K562 (cell line): ENCODE measurements at regions not wholly inside any gene's neighbourhood (a gene's known extent, or its start where the extent isn't known, plus 50 kb on each side); places are given as distances from the start of the nearest gene placed in this dataset.

Experiments used
- ATAC-seq: fragments of 200-7000 bp; cut with Tn5 transposase; 3 replicates; pipeline ENCODE4 v1.9.1; 2020; ENCODE audit warnings: moderate library complexity
- BruUV-seq: library from RNA; stranded (reverse); fragments of 400-500 nt; replicated peaks from 2 replicates; lab custom pipeline; 2021; lab: Mats Ljungman, UMichigan
- CTCF ChIA-PET: fragments of 300-600 bp; formaldehyde crosslinking; extraction: SDS; loops from one replicate; lab custom pipeline; 2021; ENCODE audit warnings: low intra/inter-chr PET ratio; lab: Yijun Ruan, JAX
- POLR2A ChIA-PET: fragments of 300-600, 350-650 bp; sonication (Branson Sonifier 250); formaldehyde crosslinking; extraction: SDS; loops from one replicate; lab custom pipeline; 2021; ENCODE audit warnings: antibody characterized with exemption, inconsistent platforms; lab: Yijun Ruan, JAX
- DNase-seq, 4 experiments: peaks; one replicate each; pipeline versions ENCODE4 v3.0.0 to v3.0.0-alpha.2; 2011 to 2018; ENCODE audit warnings: low spot score in 3 of 4, mixed read lengths in 3 of 4; ENCODE audit errors: extremely low read depth in 1 of 4
- FAIRE-seq: peaks from 2 replicates; lab custom pipeline; 2011; peaks lifted over from hg19 to GRCh38; lab: Jason Lieb, UNC
- H2AFZ ChIP-seq: 2 replicates; pipeline ENCODE4 v1.6.0; 2011; ENCODE audit warnings: low read depth, low read length, control low read depth, inconsistent platforms
- H3K27ac ChIP-seq: fragments of 200-600 bp; 3 replicates; pipeline ENCODE4 v1.8.0; 2011; ENCODE audit warnings: low read depth, mild to moderate bottlenecking, control low read depth, inconsistent platforms, low read length, moderate library complexity, mixed read lengths; ENCODE audit errors: extremely low read depth
- H3K27me3 ChIP-seq, 2 experiments: fragments of 300-600 bp in 1 of 2; 2 replicates in 1 of 2; 3 replicates in 1 of 2; pipeline versions ENCODE4 v1.6.0 to v1.8.0; 2011; ENCODE audit warnings: inconsistent platforms in 2 of 2, low read length in 2 of 2, mild to moderate bottlenecking in 1 of 2, mixed read lengths in 1 of 2, moderate library complexity in 1 of 2; ENCODE audit not compliant: control insufficient read depth in 2 of 2, insufficient read depth in 2 of 2
- H3K36me3 ChIP-seq: fragments of 300-600 bp; 3 replicates; pipeline ENCODE4 v1.8.0; 2011; ENCODE audit warnings: mild to moderate bottlenecking, low read length, inconsistent platforms; ENCODE audit not compliant: control insufficient read depth, insufficient read depth
- H3K4me1 ChIP-seq, 2 experiments: fragments of 200-600 bp in 1 of 2; replicated peaks in 1 of 2; 2 replicates in 1 of 2; 3 replicates in 1 of 2; pipeline versions ENCODE4 v1.5.1 to v1.8.0; 2011; ENCODE audit warnings: inconsistent platforms in 2 of 2, low read length in 2 of 2, mild to moderate bottlenecking in 1 of 2, mixed read lengths in 1 of 2, moderate library complexity in 1 of 2; ENCODE audit not compliant: control insufficient read depth in 2 of 2, insufficient read depth in 2 of 2
- H3K4me2 ChIP-seq: 2 replicates; pipeline ENCODE4 v1.6.1; 2011; ENCODE audit warnings: low read length, control low read depth, inconsistent platforms, mixed read lengths; ENCODE audit not compliant: insufficient read depth
- H3K4me3 ChIP-seq: fragments of 200-600 bp; sonication (generic), shearing (Covaris generic); 2 replicates; pipeline ENCODE4 v1.5.1; 2016; ENCODE audit warnings: control low read depth, inconsistent platforms
- H3K79me2 ChIP-seq: fragments of 200-600 bp; 3 replicates; pipeline ENCODE4 v1.8.0; 2011; ENCODE audit warnings: low read length, inconsistent platforms; ENCODE audit not compliant: control insufficient read depth, insufficient read depth
- H3K9ac ChIP-seq, 2 experiments: 2 replicates each; pipeline versions ENCODE4 v1.6.0 to v1.6.1; 2011; ENCODE audit warnings: low read depth in 2 of 2, low read length in 2 of 2, control low read depth in 1 of 2, inconsistent platforms in 1 of 2, mild to moderate bottlenecking in 1 of 2, mixed read lengths in 1 of 2; ENCODE audit not compliant: insufficient read depth in 1 of 2
- H3K9me1 ChIP-seq: one replicate; pipeline ENCODE4 v1.6.0; 2011; ENCODE audit warnings: inconsistent platforms, mild to moderate bottlenecking, low read length, moderate library complexity; ENCODE audit not compliant: control insufficient read depth, insufficient read depth
- H3K9me3 ChIP-seq: replicated peaks from 2 replicates; pipeline ENCODE4 v1.5.1; 2011; ENCODE audit warnings: low read depth, low read length, inconsistent platforms; ENCODE audit not compliant: control insufficient read depth, insufficient read depth
- H4K20me1 ChIP-seq: replicated peaks from 2 replicates; pipeline ENCODE4 v1.6.1; 2011; ENCODE audit warnings: low read length, inconsistent platforms, mixed read lengths; ENCODE audit not compliant: control insufficient read depth, insufficient read depth
- ARID2 ChIP-seq: fragments of 450-650 bp; IDR thresholded peaks from 2 replicates; pipeline ENCODE4 v1.6.1; 2017; ENCODE audit warnings: antibody characterized with exemption, mild to moderate bottlenecking
- ATF2 ChIP-seq: sonication (generic); formaldehyde crosslinking; IDR thresholded peaks from 2 replicates; pipeline ENCODE4 v1.8.1; 2022; ENCODE audit warnings: missing genetic modification reagents
- BCOR ChIP-seq: fragments of 450-650 bp; IDR thresholded peaks from 2 replicates; pipeline ENCODE4 v1.6.1; 2016
- BRCA1 ChIP-seq, 2 experiments: fragments of 450-650 bp in 1 of 2; sonication (generic) in 1 of 2; formaldehyde crosslinking in 1 of 2; IDR thresholded peaks; 2 replicates each; pipeline versions ENCODE4 v1.5.0 to v1.6.1; 2017 to 2020; ENCODE audit warnings: mild to moderate bottlenecking in 1 of 2, missing genetic modification reagents in 1 of 2
- HCFC1 ChIP-seq: IDR thresholded peaks from 2 replicates; pipeline ENCODE4 v1.6.1; 2012; ENCODE audit warnings: low read depth, low read length, improper control_type of control experiment
- HMBOX1 ChIP-seq: sonication (generic); IDR thresholded peaks from 2 replicates; pipeline ENCODE4 v1.6.1; 2016
- IFI16 ChIP-seq: fragments of 250-450 bp; sonication (Bioruptor Pico); IDR thresholded peaks from 2 replicates; pipeline ENCODE4 v2.1.2; 2022; ENCODE audit warnings: mild to moderate bottlenecking, inconsistent platforms
- LEF1 ChIP-seq: fragments of 450-650 bp; IDR thresholded peaks from 2 replicates; pipeline ENCODE4 v1.6.1; 2016; ENCODE audit warnings: mild to moderate bottlenecking
- MYBL2 ChIP-seq, 2 experiments: fragments of 450-650 bp in 1 of 2; sonication (generic) in 1 of 2; formaldehyde crosslinking in 1 of 2; IDR thresholded peaks; 2 replicates each; pipeline versions ENCODE4 v1.6.1 to v1.8.1; 2017 to 2022; ENCODE audit warnings: borderline replicate concordance in 1 of 2, inconsistent platforms in 1 of 2, low read depth in 1 of 2, mild to moderate bottlenecking in 1 of 2, missing genetic modification reagents in 1 of 2, moderate library complexity in 1 of 2
- PHB2 ChIP-seq: fragments of 450-650 bp; IDR thresholded peaks from 2 replicates; pipeline ENCODE4 v1.6.1; 2017; ENCODE audit warnings: low read depth
- SIN3A ChIP-seq, 2 experiments: fragments of 150-350 bp in 1 of 2; IDR thresholded peaks; 2 replicates each; pipeline ENCODE4 v1.6.1; 2011 to 2016; ENCODE audit warnings: borderline replicate concordance in 2 of 2, low read depth in 2 of 2, low read length in 2 of 2, mild to moderate bottlenecking in 2 of 2, moderate library complexity in 2 of 2; ENCODE audit not compliant: control insufficient read depth in 1 of 2
- STAT5B ChIP-seq: fragments of 250-450 bp; sonication (Bioruptor Pico); IDR thresholded peaks from 2 replicates; pipeline ENCODE4 v1.8.0; 2021; ENCODE audit warnings: mild to moderate bottlenecking, inconsistent platforms
- TEAD1 ChIP-seq, 2 experiments: fragments of 450-650 bp in 1 of 2; sonication (generic) in 1 of 2; formaldehyde crosslinking; IDR thresholded peaks; 2 replicates each; pipeline versions ENCODE4 v1.4.0 to v1.8.0; 2020 to 2022; ENCODE audit warnings: mild to moderate bottlenecking in 2 of 2, missing genetic modification reagents in 1 of 2
- WHSC1 ChIP-seq: IDR thresholded peaks from one replicate; pipeline ENCODE4 v1.6.1; 2012; ENCODE audit warnings: low read length, control low read depth, inconsistent platforms
- ZNF175 ChIP-seq: fragments of 200-800 bp; sonication (Bioruptor generic); IDR thresholded peaks from 2 replicates; pipeline ENCODE4 v1.6.1; 2016; ENCODE audit warnings: low read depth, mild to moderate bottlenecking, missing genetic modification characterization, missing compliant biosample characterization
- ZZZ3 ChIP-seq: fragments of 450-650 bp; IDR thresholded peaks from 2 replicates; pipeline ENCODE4 v1.6.1; 2016; ENCODE audit warnings: antibody characterized with exemption, mild to moderate bottlenecking, moderate library complexity
- WGBS: fragments of 100-300 bp; shearing (Covaris generic); methylation state at CpG from one replicate; pipeline ENCODE4 v1.1.6; 2016; ENCODE audit warnings: low coverage, mixed read lengths; ENCODE audit not compliant: insufficient coverage; ENCODE audit errors: missing lambda C conversion rate; 5-methylcytosine and 5-hydroxymethylcytosine counted together
- in situ Hi-C: fragments of 300-500 bp; cut with MboI; formaldehyde crosslinking; loops from 4 replicates; pipeline ENCODE4 v1.15.0; 2018; ENCODE audit warnings: inconsistent platforms, mixed read lengths
- intact Hi-C: fragments of 100-400 bp; cut with micrococcal nuclease; formaldehyde crosslinking; loops from 2 replicates; pipeline ENCODE4 v1.14.2; 2022

- Histone ChIP-seq H3K9me1 (no peaks in the 10 kb centered on the region), H3K36me3 (no peaks in the 10 kb centered on the region), H4K20me1 (no peaks in the 10 kb centered on the region), H3K79me2 (no peaks in the 10 kb centered on the region), H3K9ac (no peak overlapping the region), H3K4me2 (no peak overlapping the region), H3K4me3 (no peak overlapping the region), H3K9me3 (no peaks in the 10 kb centered on the region), H3K27me3 (no peaks in the 10 kb centered on the region), H3K4me1 (no peaks in the 10 kb centered on the region), H3K27ac (no peak overlapping the region), H2AFZ (no peak overlapping the region)
- TF ChIP-seq ARID2 (no peak), ZNF175 (CRISPR knock-in tag) (no peak), HMBOX1 (no peak), PHB2 (no peak)
- FAIRE-seq, result no peak
- ChIA-PET POLR2A (no interaction called here), CTCF (no interaction called here)
- ATAC-seq, result no peak
- no peak for DNase-seq
- BruUV-seq, result no TSS peak
- in situ Hi-C loops, result no loop called here
- intact Hi-C loops, result no loop called here
Observed at GRCh38 chr6:77551135-77551534, 87.8 kb upstream of the HTR1B start.

- no peak for FAIRE-seq
- Histone ChIP-seq H3K79me2 (no peaks in the 10 kb centered on the region), H3K9me1 (no peaks in the 10 kb centered on the region), H3K27ac (no peak overlapping the region), H4K20me1 (no peaks in the 10 kb centered on the region), H2AFZ (no peak overlapping the region), H3K4me3 (no peak overlapping the region), H3K36me3 (no peaks in the 10 kb centered on the region), H3K4me1 (no peaks in the 10 kb centered on the region), H3K27me3 (no peaks in the 10 kb centered on the region), H3K9me3 (no peaks in the 10 kb centered on the region; the same call in 1 of the 2 replicates), H3K9ac (no peak overlapping the region), H3K4me2 (no peak overlapping the region)
- WGBS, result 4% methylated on average over 4 of the region's 4 CpGs
- intact Hi-C loops (no loop called here), in situ Hi-C loops (no loop called here)
- POLR2A ChIA-PET, result no interaction called here
- ATAC-seq, result no peak
- CTCF ChIA-PET, result no interaction called here
- no peak for DNase-seq
- BruUV-seq, result no TSS peak
- TF ChIP-seq MYBL2 (IDR thresholded peaks at IDR 0.05; ENCODE audit: low read depth) (no peak), MYBL2 (CRISPR knock-in tag; IDR thresholded peaks at IDR 0.05; ENCODE audit: borderline replicate concordance) (no peak), LEF1 (no peak), IFI16 (CRISPR knock-in tag) (no peak), BCOR (no peak), HCFC1 (no peak), TEAD1 (CRISPR knock-in tag; IDR thresholded peaks at IDR 0.05) (no peak), SIN3A (IDR thresholded peaks at IDR 0.05; ENCODE audit: borderline replicate concordance in 2 of 2, control insufficient read depth in 1 of 2, low read depth in 2 of 2, low read length in 2 of 2) (no peak), BRCA1 (IDR thresholded peaks at IDR 0.05) (no peak), BRCA1 (CRISPR knock-in tag; IDR thresholded peaks at IDR 0.05) (no peak), WHSC1 (no peak), STAT5B (no peak), ATF2 (CRISPR knock-in tag) (no peak), ZZZ3 (no peak)
Observed at GRCh38 chr6:77561768-77562314, 91.0 kb upstream of the MEI4 start.
